Upper lobe of left lung (tissue), 6 donors: ENCODE measurements at regions not wholly inside any gene's neighbourhood (a gene's known extent, or its start where the extent isn't known, plus 50 kb on each side); places are given as distances from the start of the nearest gene placed in this dataset.

Experiments
- ATAC-seq, 2 donors: fragments of 200-7000 bp; cut with Tn5 transposase; one replicate each; pipeline ENCODE4 v1.9.1; 2022; ENCODE audit warnings: mild to moderate bottlenecking in 2 of 2, moderate library complexity in 2 of 2; ENCODE audit not compliant: low FRiP score in 2 of 2
- DNase-seq, 2 donors: peaks; one replicate each; pipeline ENCODE4 v3.0.0-alpha.2; 2019 to 2020
- H3K27ac ChIP-seq, 4 donors: fragments of 200-600 bp; sonication (generic); one replicate each; pipeline ENCODE4 v1.5.1; 2016 to 2019
- H3K27me3 ChIP-seq, 4 donors: fragments of 200-600 bp; sonication (generic); one replicate each; pipeline ENCODE4 v1.5.1; 2017 to 2019
- H3K36me3 ChIP-seq, 4 donors: fragments of 200-600 bp; sonication (generic); one replicate each; pipeline ENCODE4 v1.5.1; 2016 to 2019
- H3K4me1 ChIP-seq, 4 donors: fragments of 200-600 bp; sonication (generic); one replicate each; pipeline ENCODE4 v1.5.1; 2018 to 2019
- H3K4me3 ChIP-seq, 4 donors: fragments of 200-600 bp; sonication (generic); one replicate each; pipeline ENCODE4 v1.5.1; 2017 to 2019; ENCODE audit warnings: mild to moderate bottlenecking in 2 of 4, moderate library complexity in 1 of 4
- H3K9me3 ChIP-seq, 4 donors: fragments of 200-600 bp; sonication (generic); one replicate each; pipeline ENCODE4 v1.5.1; 2018 to 2019
- EP300 ChIP-seq, 4 donors: sonication (generic); formaldehyde crosslinking; IDR thresholded peaks; one replicate each; pipeline ENCODE4 v1.5.1; 2017; ENCODE audit warnings: antibody characterized with exemption in 4 of 4, control low read depth in 2 of 4
- POLR2A ChIP-seq, 4 donors: fragments of 450-650 bp; IDR thresholded peaks; one replicate each; pipeline ENCODE4 v1.5.1; 2016 to 2017; ENCODE audit warnings: antibody characterized with exemption in 4 of 4, mild to moderate bottlenecking in 2 of 4
- POLR2AphosphoS5 ChIP-seq, 2 donors: sonication (generic); formaldehyde crosslinking; IDR thresholded peaks; one replicate each; pipeline ENCODE4 v1.5.1; 2017; ENCODE audit warnings: antibody characterized with exemption in 2 of 2
- WGBS, 2 donors: methylation state at CpG; one replicate each; pipeline ENCODE4 v1.1.5; 2017 to 2018; 5-methylcytosine and 5-hydroxymethylcytosine counted together
- TF ChIP-seq, protein P1 (sequence below), 6 experiments: fragments of 450-650 bp in 4 of 6; fragments of 200-600 bp in 2 of 6; sonication (generic) in 2 of 6; IDR thresholded peaks; one replicate each; pipeline ENCODE4 v1.5.1; 2016 to 2019; ENCODE audit warnings: antibody characterized with exemption in 6 of 6
- donor health status: DM: no; HTN: no; CAD: no; lungs with moderate emphysema.
- donor health status: DM: no; HTN: yes; CAD: no; lungs with severe emphysema.

DNA sequence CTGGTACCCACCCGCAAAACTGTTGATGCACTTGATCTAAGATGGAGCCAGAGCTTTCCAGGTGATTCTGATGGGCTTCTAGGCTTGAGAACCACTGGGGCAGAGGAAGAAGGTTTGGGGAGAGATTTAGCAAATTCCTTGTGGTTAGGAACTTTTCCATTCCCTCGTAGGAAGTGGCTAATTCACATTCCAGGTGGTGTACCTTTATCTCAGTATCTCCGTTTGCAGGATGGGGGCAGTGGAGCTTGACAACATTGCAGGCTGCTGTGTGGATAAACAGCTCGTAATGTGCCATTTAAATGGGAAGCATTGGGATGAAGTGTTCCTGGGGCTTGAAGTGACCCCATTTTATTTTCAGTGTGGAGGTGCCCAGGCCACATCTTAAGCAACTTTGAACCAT is 172.9 kb upstream of the IL12B start:
- Histone ChIP-seq H3K9me3 (no peaks in the 10 kb centered on the region), H3K27me3 (no peaks in the 10 kb centered on the region), H3K36me3 (no peaks in the 10 kb centered on the region), H3K27ac (peak overlapping the region in 2 of 4 donors; percentile 66 to 68), H3K4me3 (no peak overlapping the region), H3K4me1 (peaks cover 5 to 20% (median 8%) of the 10 kb centered on the region in 4 donors)
- ATAC-seq (no peak), DNase-seq (no peak)
- 81 to 91% methylated on average over 4 of the region's 4 CpGs for WGBS, 2 donors
- TF ChIP-seq POLR2AphosphoS5 (IDR thresholded peaks at IDR 0.05) (no peak), EP300 (IDR thresholded peaks at IDR 0.05) (no peak), POLR2A (IDR thresholded peaks at IDR 0.05) (no peak)
- TF ChIP-seq, protein P1, sequence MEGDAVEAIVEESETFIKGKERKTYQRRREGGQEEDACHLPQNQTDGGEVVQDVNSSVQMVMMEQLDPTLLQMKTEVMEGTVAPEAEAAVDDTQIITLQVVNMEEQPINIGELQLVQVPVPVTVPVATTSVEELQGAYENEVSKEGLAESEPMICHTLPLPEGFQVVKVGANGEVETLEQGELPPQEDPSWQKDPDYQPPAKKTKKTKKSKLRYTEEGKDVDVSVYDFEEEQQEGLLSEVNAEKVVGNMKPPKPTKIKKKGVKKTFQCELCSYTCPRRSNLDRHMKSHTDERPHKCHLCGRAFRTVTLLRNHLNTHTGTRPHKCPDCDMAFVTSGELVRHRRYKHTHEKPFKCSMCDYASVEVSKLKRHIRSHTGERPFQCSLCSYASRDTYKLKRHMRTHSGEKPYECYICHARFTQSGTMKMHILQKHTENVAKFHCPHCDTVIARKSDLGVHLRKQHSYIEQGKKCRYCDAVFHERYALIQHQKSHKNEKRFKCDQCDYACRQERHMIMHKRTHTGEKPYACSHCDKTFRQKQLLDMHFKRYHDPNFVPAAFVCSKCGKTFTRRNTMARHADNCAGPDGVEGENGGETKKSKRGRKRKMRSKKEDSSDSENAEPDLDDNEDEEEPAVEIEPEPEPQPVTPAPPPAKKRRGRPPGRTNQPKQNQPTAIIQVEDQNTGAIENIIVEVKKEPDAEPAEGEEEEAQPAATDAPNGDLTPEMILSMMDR (IDR thresholded peaks at IDR 0.05) = no peak

DNA sequence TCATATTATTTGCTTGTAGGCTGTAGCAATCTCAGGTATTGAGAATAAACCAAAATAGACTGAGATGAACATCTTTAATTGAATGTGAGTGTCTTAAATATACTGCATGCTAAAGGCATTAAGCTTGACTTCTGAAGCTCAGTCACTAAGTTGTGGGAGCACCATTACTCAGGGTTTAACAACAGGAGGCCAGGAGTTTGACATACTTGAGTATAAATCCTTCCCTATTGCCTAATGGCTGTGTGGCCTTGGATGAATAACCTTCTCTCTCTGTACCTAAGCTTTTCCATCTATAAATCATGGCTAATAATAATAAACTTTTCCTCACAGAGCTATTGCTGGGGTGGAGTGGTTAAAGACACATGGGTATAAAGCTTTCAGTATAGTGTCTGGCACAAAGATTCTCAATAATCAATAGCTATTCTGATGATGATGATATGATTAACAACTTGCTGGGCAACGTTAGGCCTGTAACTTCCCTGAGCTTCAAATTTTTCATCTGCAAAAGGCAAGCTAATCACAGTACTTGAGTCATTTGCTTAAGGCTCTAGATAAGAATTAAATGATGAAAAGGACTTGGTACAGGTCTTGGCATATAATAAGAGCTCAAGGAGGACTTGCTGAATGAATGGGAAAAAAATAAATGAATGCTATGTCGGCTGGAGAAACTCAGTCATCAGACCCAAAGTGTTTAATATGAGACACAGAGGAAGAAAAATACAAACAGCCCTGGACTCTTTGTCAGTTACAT is 174.0 kb upstream of the IL12B start:
- Histone ChIP-seq H3K27me3 (no peaks in the 10 kb centered on the region), H3K4me3 (no peak overlapping the region), H3K27ac (peak overlapping the region; percentile 52 to 78 (median 67)), H3K9me3 (no peaks in the 10 kb centered on the region), H3K4me1 (peaks cover 5 to 20% (median 8%) of the 10 kb centered on the region in 4 donors), H3K36me3 (no peaks in the 10 kb centered on the region)
- DNase-seq = no peak
- 13 to 27% methylated on average over 2 of the region's 2 CpGs for WGBS, 2 donors
- TF ChIP-seq EP300 (IDR thresholded peaks at IDR 0.05) (no peak), POLR2A (IDR thresholded peaks at IDR 0.05) (no peak), POLR2AphosphoS5 (IDR thresholded peaks at IDR 0.05) (no peak)
- TF ChIP-seq, protein P1 (IDR thresholded peaks at IDR 0.05) = no peak
- peak; percentile 22 to 23 for ATAC-seq

DNA sequence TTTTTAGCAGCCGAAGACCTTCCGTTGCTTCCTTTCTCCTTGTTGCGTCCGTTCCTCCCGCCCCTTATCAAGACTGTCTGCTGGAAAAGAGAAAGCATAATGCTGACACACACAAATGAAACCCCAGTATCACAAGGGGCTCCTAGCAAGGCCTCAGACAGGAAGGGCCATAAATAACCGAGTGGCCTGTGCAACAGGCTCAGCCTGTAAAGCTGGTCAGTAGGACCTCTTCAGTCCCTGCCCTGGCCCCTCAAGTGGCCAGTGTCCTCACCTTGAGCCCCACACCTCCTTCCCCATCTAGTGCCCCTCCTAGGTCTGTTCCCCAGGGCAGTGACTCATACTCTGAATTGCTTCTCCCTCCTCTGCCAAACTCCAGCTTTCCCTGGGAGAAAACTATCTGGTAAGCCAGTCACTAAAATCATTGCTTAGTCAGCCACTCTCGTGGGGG is 174.6 kb upstream of the IL12B start:
- 18 to 25% methylated on average over 6 to 7 of the region's 7 CpGs for WGBS, 2 donors
- TF ChIP-seq POLR2A (IDR thresholded peaks at IDR 0.05) = peak in 1 of 4 donors; percentile 19
- TF ChIP-seq, protein P1 (IDR thresholded peaks at IDR 0.05) = no peak
- peak; percentile 75 to 92 for TF ChIP-seq POLR2AphosphoS5 (IDR thresholded peaks at IDR 0.05)
- peak in 2 of 4 donors; percentile 54 to 98 for TF ChIP-seq EP300 (IDR thresholded peaks at IDR 0.05)
- no peaks in the 10 kb centered on the region for H3K36me3 ChIP-seq

DNA sequence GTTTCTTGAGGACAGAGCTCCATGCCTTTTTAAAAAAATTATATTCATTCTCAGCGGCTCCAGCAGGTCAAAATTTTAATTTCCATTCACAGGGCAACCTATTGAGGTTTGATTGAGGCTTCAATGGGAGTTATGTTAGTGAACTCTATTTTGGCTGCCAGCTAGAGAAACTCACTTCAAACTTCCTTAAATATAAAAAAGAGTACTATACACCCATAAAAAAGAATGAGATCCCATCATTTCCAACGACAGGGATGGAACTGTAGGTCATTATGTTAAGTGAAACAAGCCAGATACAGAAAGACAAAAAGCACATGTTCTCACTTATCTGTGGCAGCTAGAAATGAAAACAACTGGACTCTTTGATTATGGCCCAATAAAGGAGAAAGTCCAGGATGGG is 176.8 kb upstream of the IL12B start:
- no peak overlapping the region for H3K27ac ChIP-seq
- no peak for DNase-seq

More for the DNA sequence above, 174.6 kb upstream of the IL12B start:
- Histone ChIP-seq H3K9me3 (no peaks in the 10 kb centered on the region), H3K27me3 (no peaks in the 10 kb centered on the region), H3K4me1 (peaks cover 5 to 20% (median 8%) of the 10 kb centered on the region in 4 donors), H3K4me3 (no peak overlapping the region), H3K27ac (peak overlapping the region; percentile 52 to 78 (median 67))
- DNase-seq (peak in 1 of 2 donors; percentile 88), ATAC-seq (peak; percentile 88 to 95)

More for the DNA sequence above, 176.8 kb upstream of the IL12B start:
- ATAC-seq = no peak
- WGBS, 2 donors = 83 to 91% methylated on average over 2 of the region's 2 CpGs
- TF ChIP-seq POLR2AphosphoS5 (IDR thresholded peaks at IDR 0.05) (no peak), EP300 (IDR thresholded peaks at IDR 0.05) (no peak), POLR2A (IDR thresholded peaks at IDR 0.05) (no peak)
- TF ChIP-seq, protein P1 (IDR thresholded peaks at IDR 0.05) = no peak
- no peaks in the 10 kb centered on the region for H3K27me3 ChIP-seq
- H3K36me3 ChIP-seq = no peaks in the 10 kb centered on the region
- H3K9me3 ChIP-seq = no peaks in the 10 kb centered on the region
- no peak overlapping the region for H3K4me3 ChIP-seq
- peaks cover 5 to 27% (median 18%) of the 10 kb centered on the region in 4 donors for H3K4me1 ChIP-seq
